ENCODE measurements at regions not wholly inside any gene's neighbourhood (a gene's known extent, or its start where the extent isn't known, plus 50 kb on each side); places are given as distances from the start of the nearest gene placed in this dataset.

GRCh38 chr3:43949594-43949993, 258.9 kb downstream of the ABHD5 start:
- peaks cover 20% of the 10 kb centered on the region for H3K27me3 ChIP-seq (ENCODE audit: control insufficient read depth, insufficient read depth, low read length)
- no peak for DNase-seq (ENCODE audit: low read depth in 2 of 2)
- no peak for TF ChIP-seq CTCF (conservative IDR thresholded peaks at IDR 0.05 in 1 of 2, IDR thresholded peaks at IDR 0.05 in 1 of 2; ENCODE audit: low read depth in 1 of 2, low read length in 2 of 2)
- TF ChIP-seq EZH2 (IDR thresholded peaks at IDR 0.05; ENCODE audit: low read length, missing control alignments) = no peak
- no peak overlapping the region for H3K27ac ChIP-seq (ENCODE audit: insufficient read depth, low read length)
- no peak overlapping the region for H3K4me3 ChIP-seq (replicated peaks in 1 of 4; ENCODE audit: control extremely low read depth in 1 of 4, insufficient read depth in 1 of 4, low read depth in 3 of 4, low read length in 4 of 4)
- H3K4me2 ChIP-seq (ENCODE audit: extremely low read depth, insufficient read depth, low read length) = no peak overlapping the region
- no peaks in the 10 kb centered on the region for H3K9me3 ChIP-seq (ENCODE audit: control insufficient read depth, insufficient read depth, low read depth, low read length)
- no peaks in the 10 kb centered on the region for H3K79me2 ChIP-seq (ENCODE audit: control insufficient read depth, insufficient read depth, low read length)
- no peak overlapping the region for H3K9ac ChIP-seq (ENCODE audit: insufficient read depth, low read length)
- H3K4me1 ChIP-seq (ENCODE audit: control insufficient read depth, extremely low read depth, insufficient read depth, low read length) = peaks cover 4% of the 10 kb centered on the region
- no peaks in the 10 kb centered on the region for H4K20me1 ChIP-seq (ENCODE audit: control insufficient read depth, extremely low read depth, insufficient read depth, low read length)
- no peaks in the 10 kb centered on the region for H3K36me3 ChIP-seq (ENCODE audit: control insufficient read depth, insufficient read depth, low read length)
- no peak overlapping the region for H2AFZ ChIP-seq (ENCODE audit: low read length)

- Histone ChIP-seq H3K4me1 (ENCODE audit: control insufficient read depth, extremely low read depth, insufficient read depth, low read length) (peaks cover 4% of the 10 kb centered on the region), H3K79me2 (ENCODE audit: control insufficient read depth, insufficient read depth, low read length) (no peaks in the 10 kb centered on the region), H3K36me3 (ENCODE audit: control insufficient read depth, insufficient read depth, low read length) (no peaks in the 10 kb centered on the region), H4K20me1 (ENCODE audit: control insufficient read depth, extremely low read depth, insufficient read depth, low read length) (no peaks in the 10 kb centered on the region), H3K9me3 (ENCODE audit: control insufficient read depth, insufficient read depth, low read depth, low read length) (no peaks in the 10 kb centered on the region), H3K4me3 (replicated peaks in 1 of 4; ENCODE audit: control extremely low read depth in 1 of 4, insufficient read depth in 1 of 4, low read depth in 3 of 4, low read length in 4 of 4) (no peak overlapping the region), H3K27ac (ENCODE audit: insufficient read depth, low read length) (no peak overlapping the region), H2AFZ (ENCODE audit: low read length) (no peak overlapping the region), H3K27me3 (ENCODE audit: control insufficient read depth, insufficient read depth, low read length) (peaks cover 25% of the 10 kb centered on the region), H3K9ac (ENCODE audit: insufficient read depth, low read length) (no peak overlapping the region), H3K4me2 (ENCODE audit: extremely low read depth, insufficient read depth, low read length) (no peak overlapping the region)
- TF ChIP-seq EZH2 (IDR thresholded peaks at IDR 0.05; ENCODE audit: low read length, missing control alignments) (no peak), CTCF (conservative IDR thresholded peaks at IDR 0.05 in 1 of 2, IDR thresholded peaks at IDR 0.05 in 1 of 2; ENCODE audit: low read depth in 1 of 2, low read length in 2 of 2) (no peak)
- no peak for DNase-seq (ENCODE audit: low read depth in 2 of 2)
These were observed 260.0 kb downstream of the ABHD5 start for GRCh38 chr3:43950775-43951174.

- no peak overlapping the region for H3K4me2 ChIP-seq (ENCODE audit: extremely low read depth, insufficient read depth, low read length)
- H2AFZ ChIP-seq (ENCODE audit: low read length) = no peak overlapping the region
- H3K4me3 ChIP-seq (replicated peaks in 1 of 4; ENCODE audit: control extremely low read depth in 1 of 4, insufficient read depth in 1 of 4, low read depth in 3 of 4, low read length in 4 of 4) = no peak overlapping the region
- H3K9me3 ChIP-seq (ENCODE audit: control insufficient read depth, insufficient read depth, low read depth, low read length) = no peaks in the 10 kb centered on the region
- no peak overlapping the region for H3K27ac ChIP-seq (ENCODE audit: insufficient read depth, low read length)
- peaks cover 4% of the 10 kb centered on the region for H3K4me1 ChIP-seq (ENCODE audit: control insufficient read depth, extremely low read depth, insufficient read depth, low read length)
- no peak for DNase-seq (ENCODE audit: low read depth in 2 of 2)
- no peak overlapping the region for H3K9ac ChIP-seq (ENCODE audit: insufficient read depth, low read length)
- no peaks in the 10 kb centered on the region for H3K36me3 ChIP-seq (ENCODE audit: control insufficient read depth, insufficient read depth, low read length)
- no peaks in the 10 kb centered on the region for H3K79me2 ChIP-seq (ENCODE audit: control insufficient read depth, insufficient read depth, low read length)
- peaks cover 27% of the 10 kb centered on the region for H3K27me3 ChIP-seq (ENCODE audit: control insufficient read depth, insufficient read depth, low read length)
- no peak for TF ChIP-seq EZH2 (IDR thresholded peaks at IDR 0.05; ENCODE audit: low read length, missing control alignments)
- no peak for TF ChIP-seq CTCF (conservative IDR thresholded peaks at IDR 0.05 in 1 of 2, IDR thresholded peaks at IDR 0.05 in 1 of 2; ENCODE audit: low read depth in 1 of 2, low read length in 2 of 2)
- no peaks in the 10 kb centered on the region for H4K20me1 ChIP-seq (ENCODE audit: control insufficient read depth, extremely low read depth, insufficient read depth, low read length)
These were observed 261.1 kb downstream of the ABHD5 start for GRCh38 chr3:43951813-43952212.

Measured in fibroblast of lung (primary cell).